HG03460 (cell line): ENCODE measurements at regions not wholly inside any gene's neighbourhood (a gene's known extent, or its start where the extent isn't known, plus 50 kb on each side); places are given as distances from the start of the nearest gene placed in this dataset.

Experiments used
- ATAC-seq: cut with Tn5 transposase; IDR thresholded peaks from one replicate; pipeline ENCODE4 v1.9.1; 2021; ENCODE audit not compliant: unreplicated experiment

GRCh38 chr19:28402701-28403290, 810.2 kb downstream of the UQCRFS1 start:
- ATAC-seq, result no peak

- ATAC-seq, result no peak
Observed at GRCh38 chr19:28401739-28402424, 811.1 kb downstream of the UQCRFS1 start.

- ATAC-seq, result no peak
Observed at GRCh38 chr19:28400953-28401671, 811.8 kb downstream of the UQCRFS1 start.

- ATAC-seq, result no peak
Observed at GRCh38 chr19:28399187-28399586, 813.8 kb downstream of the UQCRFS1 start.

GRCh38 chr19:28397800-28398199, 815.2 kb downstream of the UQCRFS1 start:
- ATAC-seq, result no peak

- no peak for ATAC-seq
Observed at GRCh38 chr19:28397306-28397705, 815.6 kb downstream of the UQCRFS1 start.

- no peak for ATAC-seq
Observed at GRCh38 chr19:28396287-28396831, 816.6 kb downstream of the UQCRFS1 start.

- no peak for ATAC-seq
Observed at GRCh38 chr19:28394725-28395124, 818.2 kb downstream of the UQCRFS1 start.

GRCh38 chr19:28393574-28394336, 819.2 kb downstream of the UQCRFS1 start:
- ATAC-seq, result no peak

- ATAC-seq, result no peak
Observed at GRCh38 chr19:28388988-28389387, 824.0 kb downstream of the UQCRFS1 start.

- ATAC-seq, result no peak
Observed at GRCh38 chr19:28387507-28387906, 825.4 kb downstream of the UQCRFS1 start.

- ATAC-seq, result no peak
Observed at GRCh38 chr19:28386470-28386869, 826.5 kb downstream of the UQCRFS1 start.

- ATAC-seq, result no peak
Observed at GRCh38 chr19:28386066-28386465, 826.9 kb downstream of the UQCRFS1 start.

GRCh38 chr19:28377077-28377476, 835.9 kb downstream of the UQCRFS1 start:
- ATAC-seq, result no peak

- ATAC-seq, result no peak
Observed at GRCh38 chr19:28374971-28375370, 838.0 kb downstream of the UQCRFS1 start.

GRCh38 chr19:28372576-28373247, 840.2 kb downstream of the UQCRFS1 start:
- no peak for ATAC-seq

GRCh38 chr19:28367146-28367545, 845.8 kb downstream of the UQCRFS1 start:
- no peak for ATAC-seq

- ATAC-seq, result no peak
Observed at GRCh38 chr19:28363254-28363653, 849.7 kb downstream of the UQCRFS1 start.

- no peak for ATAC-seq
Observed at GRCh38 chr19:28359431-28360414, 853.2 kb downstream of the UQCRFS1 start.
